HCT116 (cell line): ENCODE measurements at regions not wholly inside any gene's neighbourhood (a gene's known extent, or its start where the extent isn't known, plus 50 kb on each side); places are given as distances from the start of the nearest gene placed in this dataset.

Experiments
- ATAC-seq: fragments of 200-7000 bp; cut with Tn5 transposase; 2 replicates; pipeline ENCODE4 v1.9.1; 2020; ENCODE audit warnings: mild to moderate bottlenecking, moderate library complexity
- BruUV-seq: library from RNA; stranded (reverse); fragments of 400-500 nt; replicated peaks from 2 replicates; lab custom pipeline; 2021; lab: Mats Ljungman, UMichigan
- CTCF ChIA-PET: fragments of 300-600 bp; sonication (Branson Sonifier 250); formaldehyde crosslinking; loops from one replicate; lab custom pipeline; 2021; ENCODE audit warnings: antibody characterized with exemption; lab: Charles Lee
- POLR2A ChIA-PET: fragments of 300-600, 350-600 bp; sonication (Branson Sonifier 250); formaldehyde crosslinking; loops from one replicate; lab custom pipeline; 2021; ENCODE audit warnings: antibody characterized with exemption; lab: Charles Lee
- RAD21 ChIA-PET, 2 experiments: fragments of 300-600 bp; sonication (Branson Sonifier 250); formaldehyde crosslinking; loops; one replicate each; lab custom pipeline; 2023; ENCODE audit warnings: low total read pairs in 2 of 2; ENCODE audit not compliant: uncharacterized antibody in 2 of 2, unreplicated experiment in 2 of 2, low non-redundant PET in 1 of 2; lab: Charles Lee
- DNase-seq: peaks from one replicate; pipeline ENCODE4 v3.0.0-alpha.2; 2010; ENCODE audit warnings: low read depth, low spot score
- H2AFZ ChIP-seq: fragments of 200-600 bp; shearing (Covaris generic), sonication (generic); 2 replicates; pipeline ENCODE4 v1.6.1; 2017; ENCODE audit warnings: low read depth, mixed run types, mixed read lengths, antibody characterized with exemption, low read length; ENCODE audit not compliant: poor library complexity, severe bottlenecking
- H3K27ac ChIP-seq: 2 replicates; pipeline ENCODE4 v1.5.1; 2012; ENCODE audit warnings: low read depth, low read length
- H3K27me3 ChIP-seq: fragments of 200-600 bp; sonication (generic); 2 replicates; pipeline ENCODE4 v1.6.1; 2016; ENCODE audit warnings: mixed run types, low read length, mixed read lengths; ENCODE audit not compliant: insufficient read depth
- H3K36me3 ChIP-seq, 2 experiments: fragments of 200-500 bp in 1 of 2; fragments of 200-600 bp in 1 of 2; sonication (Bioruptor generic) in 1 of 2; sonication (generic) in 1 of 2; 2 replicates each; pipeline versions ENCODE4 v1.5.1 to v1.6.1; 2014 to 2016; ENCODE audit warnings: low read length in 2 of 2, inconsistent platforms in 1 of 2, mixed read lengths in 1 of 2, mixed run types in 1 of 2; ENCODE audit not compliant: insufficient read depth in 2 of 2, control insufficient read depth in 1 of 2
- H3K4me1 ChIP-seq, 2 experiments: fragments of 200-600 bp in 1 of 2; sonication (generic) in 1 of 2; 2 replicates each; pipeline versions ENCODE4 v1.5.1 to v1.6.1; 2012 to 2017; ENCODE audit warnings: low read length in 2 of 2, inconsistent platforms in 1 of 2, mild to moderate bottlenecking in 1 of 2, mixed read lengths in 1 of 2, mixed run types in 1 of 2, moderate library complexity in 1 of 2; ENCODE audit not compliant: insufficient read depth in 2 of 2, control insufficient read depth in 1 of 2
- H3K4me2 ChIP-seq: fragments of 200-600 bp; sonication (generic); 2 replicates; pipeline ENCODE4 v1.6.1; 2017; ENCODE audit warnings: mixed run types, low read length, mixed read lengths
- H3K4me3 ChIP-seq, 2 experiments: fragments of 200-600 bp in 1 of 2; sonication (generic) in 1 of 2; replicated peaks in 1 of 2; 2 replicates each; pipeline ENCODE4 v1.5.1; 2011 to 2016; ENCODE audit warnings: low read length in 2 of 2, control low read depth in 1 of 2, low read depth in 1 of 2, mild to moderate bottlenecking in 1 of 2, mixed read lengths in 1 of 2, mixed run types in 1 of 2
- H3K79me2 ChIP-seq: fragments of 200-600 bp; sonication (generic); 2 replicates; pipeline ENCODE4 v1.6.1; 2017; ENCODE audit warnings: mild to moderate bottlenecking, mixed run types, low read length, moderate library complexity, mixed read lengths; ENCODE audit not compliant: insufficient read depth
- H3K9ac ChIP-seq: fragments of 200-600 bp; sonication (generic); 2 replicates; pipeline ENCODE4 v1.6.1; 2016; ENCODE audit warnings: low read length, mixed read lengths
- H3K9me2 ChIP-seq: fragments of 200-600 bp; sonication (generic), shearing (Covaris generic); 2 replicates; pipeline ENCODE4 v1.6.1; 2017; ENCODE audit warnings: mixed run types, mild to moderate bottlenecking, moderate library complexity; ENCODE audit not compliant: insufficient read depth
- H3K9me3 ChIP-seq, 2 experiments: fragments of 200-500 bp in 1 of 2; fragments of 200-600 bp in 1 of 2; sonication (Bioruptor generic) in 1 of 2; sonication (generic) in 1 of 2; 2 replicates each; pipeline ENCODE4 v1.6.1; 2014 to 2017; ENCODE audit warnings: low read length in 2 of 2, mixed read lengths in 2 of 2, inconsistent platforms in 1 of 2, low read depth in 1 of 2, mild to moderate bottlenecking in 1 of 2, mixed run types in 1 of 2, moderate library complexity in 1 of 2; ENCODE audit not compliant: control insufficient read depth in 1 of 2, insufficient read depth in 1 of 2
- H4K20me1 ChIP-seq: fragments of 200-600 bp; sonication (generic), shearing (Covaris generic); 2 replicates; pipeline ENCODE4 v1.6.1; 2017; ENCODE audit warnings: mixed run types, mild to moderate bottlenecking, moderate library complexity; ENCODE audit not compliant: insufficient read depth
- CEBPB ChIP-seq: IDR thresholded peaks from 2 replicates; pipeline ENCODE4 v1.6.1; 2012; ENCODE audit warnings: low read depth
- ELF1 ChIP-seq: IDR thresholded peaks from 2 replicates; pipeline ENCODE4 v1.6.1; 2012; ENCODE audit warnings: low read depth, borderline replicate concordance
- EZH2phosphoT487 ChIP-seq: fragments of 200-600 bp; IDR thresholded peaks from 2 replicates; pipeline ENCODE4 v1.6.1; 2018; ENCODE audit warnings: antibody characterized with exemption, borderline replicate concordance
- FOSL1 ChIP-seq: IDR thresholded peaks from 2 replicates; pipeline ENCODE4 v1.6.1; 2012; ENCODE audit warnings: low read depth
- JUND ChIP-seq: IDR thresholded peaks from 2 replicates; pipeline ENCODE4 v1.6.1; 2012
- RAD21 ChIP-seq: IDR thresholded peaks from 2 replicates; pipeline ENCODE4 v1.6.1; 2012; ENCODE audit warnings: low read depth, mild to moderate bottlenecking
- SIN3A ChIP-seq: IDR thresholded peaks from 2 replicates; pipeline ENCODE4 v1.6.1; 2012; ENCODE audit warnings: low read depth
- SRF ChIP-seq: IDR thresholded peaks from 2 replicates; pipeline ENCODE4 v1.6.1; 2012; ENCODE audit warnings: low read depth
- TCF7L2 ChIP-seq: IDR thresholded peaks from 2 replicates; pipeline ENCODE4 v1.7.0; 2011; ENCODE audit warnings: borderline replicate concordance, inconsistent platforms; ENCODE audit not compliant: insufficient read depth, insufficient read length; ENCODE audit errors: extremely low read depth
- YY1 ChIP-seq: IDR thresholded peaks from 2 replicates; pipeline ENCODE4 v1.6.1; 2011; ENCODE audit warnings: low read length, low read depth, moderate library complexity, mild to moderate bottlenecking; ENCODE audit not compliant: insufficient replicate concordance; ENCODE audit errors: extremely low read depth
- ZFX ChIP-seq: fragments of 450-650 bp; IDR thresholded peaks from 2 replicates; pipeline ENCODE4 v1.6.1; 2017
- ZNF274 ChIP-seq: fragments of 200-500 bp; sonication (Bioruptor generic); IDR thresholded peaks from 2 replicates; pipeline ENCODE4 v1.6.1; 2014; ENCODE audit warnings: mild to moderate bottlenecking, low read depth, low read length, inconsistent platforms
- intact Hi-C: fragments of 100-400 bp; cut with micrococcal nuclease; formaldehyde crosslinking; loops from 2 replicates; pipeline ENCODE4 v1.10.0; 2022
- TF ChIP-seq, protein P1 (sequence below): IDR thresholded peaks from 2 replicates; pipeline ENCODE4 v1.6.1; 2012
- TF ChIP-seq, protein P2 (sequence below), 3 experiments: fragments of 200-600 bp in 1 of 3; sonication (generic) in 1 of 3; IDR thresholded peaks in 2 of 3; conservative IDR thresholded peaks in 1 of 3; 2 replicates each; pipeline ENCODE4 v1.5.1; 2012 to 2017; ENCODE audit warnings: low read depth in 2 of 3, low read length in 2 of 3, antibody characterized with exemption in 1 of 3, borderline replicate concordance in 1 of 3, control low read depth in 1 of 3, mild to moderate bottlenecking in 1 of 3, mixed read lengths in 1 of 3, mixed run types in 1 of 3, moderate library complexity in 1 of 3; ENCODE audit not compliant: insufficient read depth in 1 of 3
- TF ChIP-seq, protein P3 (sequence below): IDR thresholded peaks from 2 replicates; pipeline ENCODE4 v1.6.1; 2011; ENCODE audit warnings: mild to moderate bottlenecking, low read length, moderate library complexity; ENCODE audit not compliant: insufficient replicate concordance; ENCODE audit errors: extremely low read depth
- TF ChIP-seq, protein P4 (sequence below): IDR thresholded peaks from 2 replicates; pipeline ENCODE4 v1.6.1; 2012; ENCODE audit warnings: low read depth

DNA sequence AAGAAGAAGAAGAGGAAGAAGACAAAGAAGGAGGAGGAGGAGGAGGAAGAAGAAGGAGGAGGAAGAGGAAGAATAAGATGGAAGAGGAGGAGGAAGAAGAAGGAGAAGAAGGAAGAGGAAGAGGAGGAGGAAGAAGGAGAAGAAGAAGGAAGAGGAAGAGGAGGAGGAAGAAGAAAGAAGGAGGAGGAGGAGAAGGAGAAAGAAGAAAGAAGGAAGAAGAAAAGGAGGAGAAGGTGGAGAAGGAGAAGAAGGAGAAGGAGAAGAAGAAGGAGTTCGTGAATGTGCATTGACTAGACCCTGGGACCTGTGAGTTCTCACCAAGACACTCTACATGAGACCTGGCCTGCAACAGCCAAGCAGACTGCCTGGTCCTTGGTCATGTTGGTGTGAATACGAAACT is 131.7 kb upstream of the ERRFI1 start:
- H3K4me2 ChIP-seq: no peak overlapping the region
- no peak for ATAC-seq
- no peaks in the 10 kb centered on the region for H3K36me3 ChIP-seq
- H3K4me3 ChIP-seq: no peak overlapping the region
- no peak overlapping the region for H2AFZ ChIP-seq
- no TSS peak for BruUV-seq
- H3K27me3 ChIP-seq: no peaks in the 10 kb centered on the region
- H3K4me1 ChIP-seq: peaks cover 37 to 41% of the 10 kb centered on the region in 2 experiments
- no peak for TF ChIP-seq ELF1
- TF ChIP-seq, protein P1, sequence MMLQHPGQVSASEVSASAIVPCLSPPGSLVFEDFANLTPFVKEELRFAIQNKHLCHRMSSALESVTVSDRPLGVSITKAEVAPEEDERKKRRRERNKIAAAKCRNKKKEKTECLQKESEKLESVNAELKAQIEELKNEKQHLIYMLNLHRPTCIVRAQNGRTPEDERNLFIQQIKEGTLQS: no peak
- TF ChIP-seq YY1: no peak
- no peak for TF ChIP-seq ZNF274
- no peak for TF ChIP-seq JUND
- TF ChIP-seq, protein P2, sequence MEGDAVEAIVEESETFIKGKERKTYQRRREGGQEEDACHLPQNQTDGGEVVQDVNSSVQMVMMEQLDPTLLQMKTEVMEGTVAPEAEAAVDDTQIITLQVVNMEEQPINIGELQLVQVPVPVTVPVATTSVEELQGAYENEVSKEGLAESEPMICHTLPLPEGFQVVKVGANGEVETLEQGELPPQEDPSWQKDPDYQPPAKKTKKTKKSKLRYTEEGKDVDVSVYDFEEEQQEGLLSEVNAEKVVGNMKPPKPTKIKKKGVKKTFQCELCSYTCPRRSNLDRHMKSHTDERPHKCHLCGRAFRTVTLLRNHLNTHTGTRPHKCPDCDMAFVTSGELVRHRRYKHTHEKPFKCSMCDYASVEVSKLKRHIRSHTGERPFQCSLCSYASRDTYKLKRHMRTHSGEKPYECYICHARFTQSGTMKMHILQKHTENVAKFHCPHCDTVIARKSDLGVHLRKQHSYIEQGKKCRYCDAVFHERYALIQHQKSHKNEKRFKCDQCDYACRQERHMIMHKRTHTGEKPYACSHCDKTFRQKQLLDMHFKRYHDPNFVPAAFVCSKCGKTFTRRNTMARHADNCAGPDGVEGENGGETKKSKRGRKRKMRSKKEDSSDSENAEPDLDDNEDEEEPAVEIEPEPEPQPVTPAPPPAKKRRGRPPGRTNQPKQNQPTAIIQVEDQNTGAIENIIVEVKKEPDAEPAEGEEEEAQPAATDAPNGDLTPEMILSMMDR (IDR thresholded peaks at IDR 0.05 in 2 of 3, conservative IDR thresholded peaks at IDR 0.05 in 1 of 3; ENCODE audit: borderline replicate concordance in 1 of 3, insufficient read depth in 1 of 3, low read depth in 2 of 3, low read length in 2 of 3): no peak
- no peak for TF ChIP-seq TCF7L2
- no peak for TF ChIP-seq SRF
- no peak for TF ChIP-seq SIN3A
- no peak for TF ChIP-seq FOSL1
- TF ChIP-seq EZH2phosphoT487: no peak
- TF ChIP-seq, protein P3, sequence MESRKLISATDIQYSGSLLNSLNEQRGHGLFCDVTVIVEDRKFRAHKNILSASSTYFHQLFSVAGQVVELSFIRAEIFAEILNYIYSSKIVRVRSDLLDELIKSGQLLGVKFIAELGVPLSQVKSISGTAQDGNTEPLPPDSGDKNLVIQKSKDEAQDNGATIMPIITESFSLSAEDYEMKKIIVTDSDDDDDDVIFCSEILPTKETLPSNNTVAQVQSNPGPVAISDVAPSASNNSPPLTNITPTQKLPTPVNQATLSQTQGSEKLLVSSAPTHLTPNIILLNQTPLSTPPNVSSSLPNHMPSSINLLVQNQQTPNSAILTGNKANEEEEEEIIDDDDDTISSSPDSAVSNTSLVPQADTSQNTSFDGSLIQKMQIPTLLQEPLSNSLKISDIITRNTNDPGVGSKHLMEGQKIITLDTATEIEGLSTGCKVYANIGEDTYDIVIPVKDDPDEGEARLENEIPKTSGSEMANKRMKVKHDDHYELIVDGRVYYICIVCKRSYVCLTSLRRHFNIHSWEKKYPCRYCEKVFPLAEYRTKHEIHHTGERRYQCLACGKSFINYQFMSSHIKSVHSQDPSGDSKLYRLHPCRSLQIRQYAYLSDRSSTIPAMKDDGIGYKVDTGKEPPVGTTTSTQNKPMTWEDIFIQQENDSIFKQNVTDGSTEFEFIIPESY: no peak
- TF ChIP-seq ZFX: no peak
- TF ChIP-seq RAD21: no peak
- no peak for TF ChIP-seq CEBPB
- TF ChIP-seq, protein P4, sequence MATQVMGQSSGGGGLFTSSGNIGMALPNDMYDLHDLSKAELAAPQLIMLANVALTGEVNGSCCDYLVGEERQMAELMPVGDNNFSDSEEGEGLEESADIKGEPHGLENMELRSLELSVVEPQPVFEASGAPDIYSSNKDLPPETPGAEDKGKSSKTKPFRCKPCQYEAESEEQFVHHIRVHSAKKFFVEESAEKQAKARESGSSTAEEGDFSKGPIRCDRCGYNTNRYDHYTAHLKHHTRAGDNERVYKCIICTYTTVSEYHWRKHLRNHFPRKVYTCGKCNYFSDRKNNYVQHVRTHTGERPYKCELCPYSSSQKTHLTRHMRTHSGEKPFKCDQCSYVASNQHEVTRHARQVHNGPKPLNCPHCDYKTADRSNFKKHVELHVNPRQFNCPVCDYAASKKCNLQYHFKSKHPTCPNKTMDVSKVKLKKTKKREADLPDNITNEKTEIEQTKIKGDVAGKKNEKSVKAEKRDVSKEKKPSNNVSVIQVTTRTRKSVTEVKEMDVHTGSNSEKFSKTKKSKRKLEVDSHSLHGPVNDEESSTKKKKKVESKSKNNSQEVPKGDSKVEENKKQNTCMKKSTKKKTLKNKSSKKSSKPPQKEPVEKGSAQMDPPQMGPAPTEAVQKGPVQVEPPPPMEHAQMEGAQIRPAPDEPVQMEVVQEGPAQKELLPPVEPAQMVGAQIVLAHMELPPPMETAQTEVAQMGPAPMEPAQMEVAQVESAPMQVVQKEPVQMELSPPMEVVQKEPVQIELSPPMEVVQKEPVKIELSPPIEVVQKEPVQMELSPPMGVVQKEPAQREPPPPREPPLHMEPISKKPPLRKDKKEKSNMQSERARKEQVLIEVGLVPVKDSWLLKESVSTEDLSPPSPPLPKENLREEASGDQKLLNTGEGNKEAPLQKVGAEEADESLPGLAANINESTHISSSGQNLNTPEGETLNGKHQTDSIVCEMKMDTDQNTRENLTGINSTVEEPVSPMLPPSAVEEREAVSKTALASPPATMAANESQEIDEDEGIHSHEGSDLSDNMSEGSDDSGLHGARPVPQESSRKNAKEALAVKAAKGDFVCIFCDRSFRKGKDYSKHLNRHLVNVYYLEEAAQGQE: no peak
- no peaks in the 10 kb centered on the region for H3K79me2 ChIP-seq
- ChIA-PET RAD21 (no interaction called here), CTCF (no interaction called here), POLR2A (no interaction called here)
- no peaks in the 10 kb centered on the region for H3K9me2 ChIP-seq
- H3K27ac ChIP-seq: no peak overlapping the region
- H4K20me1 ChIP-seq: no peaks in the 10 kb centered on the region
- H3K9me3 ChIP-seq: peaks cover 0 to 3% of the 10 kb centered on the region in 2 experiments; a peak in 1 of 4 replicates
- H3K9ac ChIP-seq: no peak overlapping the region
- DNase-seq: no peak
- intact Hi-C loops: no loop called here
